Esophagus squamous epithelium (tissue), 4 donors: ENCODE measurements at regions not wholly inside any gene's neighbourhood (a gene's known extent, or its start where the extent isn't known, plus 50 kb on each side); places are given as distances from the start of the nearest gene placed in this dataset.

ENCODE experiments used
- POLR2A ChIP-seq, 4 donors: fragments of 450-650 bp; IDR thresholded peaks; one replicate each; pipeline ENCODE4 v1.6.1; 2017; ENCODE audit warnings: antibody characterized with exemption in 4 of 4, mild to moderate bottlenecking in 4 of 4, moderate library complexity in 3 of 4
- TF ChIP-seq, protein P1 (sequence below), 6 experiments: fragments of 450-650 bp in 4 of 6; fragments of 200-600 bp in 2 of 6; sonication (generic) in 2 of 6; IDR thresholded peaks; one replicate each; pipeline ENCODE4 v1.5.1; 2016 to 2019; ENCODE audit warnings: antibody characterized with exemption in 6 of 6, mild to moderate bottlenecking in 4 of 6, moderate library complexity in 4 of 6

DNA sequence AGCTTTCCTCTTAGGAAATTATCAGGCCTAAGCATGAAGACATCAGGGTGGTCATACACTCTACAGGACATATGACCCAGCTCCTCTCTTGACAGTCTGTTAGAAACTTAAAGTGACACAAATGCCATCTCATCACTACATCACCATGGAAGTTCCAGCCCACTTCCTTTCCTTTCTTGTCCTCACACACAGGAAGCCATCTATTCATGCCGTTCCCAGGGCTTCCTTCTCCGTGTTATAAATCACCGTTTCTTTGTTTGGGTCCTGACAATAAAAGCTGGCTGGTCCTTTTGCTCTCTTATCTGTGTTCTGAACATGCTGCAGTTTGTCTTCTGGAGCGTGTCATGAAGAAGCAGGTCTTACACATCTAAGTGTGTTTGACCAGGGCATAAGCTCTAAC, 692.1 kb upstream of the CELF4 start:
- TF ChIP-seq, protein P1, sequence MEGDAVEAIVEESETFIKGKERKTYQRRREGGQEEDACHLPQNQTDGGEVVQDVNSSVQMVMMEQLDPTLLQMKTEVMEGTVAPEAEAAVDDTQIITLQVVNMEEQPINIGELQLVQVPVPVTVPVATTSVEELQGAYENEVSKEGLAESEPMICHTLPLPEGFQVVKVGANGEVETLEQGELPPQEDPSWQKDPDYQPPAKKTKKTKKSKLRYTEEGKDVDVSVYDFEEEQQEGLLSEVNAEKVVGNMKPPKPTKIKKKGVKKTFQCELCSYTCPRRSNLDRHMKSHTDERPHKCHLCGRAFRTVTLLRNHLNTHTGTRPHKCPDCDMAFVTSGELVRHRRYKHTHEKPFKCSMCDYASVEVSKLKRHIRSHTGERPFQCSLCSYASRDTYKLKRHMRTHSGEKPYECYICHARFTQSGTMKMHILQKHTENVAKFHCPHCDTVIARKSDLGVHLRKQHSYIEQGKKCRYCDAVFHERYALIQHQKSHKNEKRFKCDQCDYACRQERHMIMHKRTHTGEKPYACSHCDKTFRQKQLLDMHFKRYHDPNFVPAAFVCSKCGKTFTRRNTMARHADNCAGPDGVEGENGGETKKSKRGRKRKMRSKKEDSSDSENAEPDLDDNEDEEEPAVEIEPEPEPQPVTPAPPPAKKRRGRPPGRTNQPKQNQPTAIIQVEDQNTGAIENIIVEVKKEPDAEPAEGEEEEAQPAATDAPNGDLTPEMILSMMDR (IDR thresholded peaks at IDR 0.05), result no peak
- TF ChIP-seq POLR2A (IDR thresholded peaks at IDR 0.05), result no peak
